Ascending aorta (tissue), 2 donors: ENCODE measurements at regions not wholly inside any gene's neighbourhood (a gene's known extent, or its start where the extent isn't known, plus 50 kb on each side); places are given as distances from the start of the nearest gene placed in this dataset.

ENCODE experiments used
- DNase-seq, 2 donors: peaks; one replicate each; pipeline ENCODE4 v3.0.0-alpha.2; 2019; ENCODE audit warnings: low spot score in 2 of 2
- H3K27ac ChIP-seq, 2 donors: fragments of 200-600 bp; sonication (generic); one replicate each; pipeline ENCODE4 v1.5.1; 2016 to 2017; ENCODE audit warnings: mild to moderate bottlenecking in 1 of 2
- H3K27me3 ChIP-seq: fragments of 200-600 bp; sonication (generic); one replicate; pipeline ENCODE4 v1.5.1; 2017
- H3K36me3 ChIP-seq, 2 donors: fragments of 200-600 bp; sonication (generic); one replicate each; pipeline ENCODE4 v1.5.1; 2016
- H3K4me1 ChIP-seq, 2 donors: fragments of 200-600 bp; sonication (generic); one replicate each; pipeline ENCODE4 v1.5.1; 2016 to 2017; ENCODE audit warnings: mild to moderate bottlenecking in 1 of 2
- H3K4me3 ChIP-seq, 2 donors: fragments of 200-600 bp; sonication (generic); one replicate each; pipeline ENCODE4 v1.5.1; 2016 to 2017; ENCODE audit warnings: mild to moderate bottlenecking in 1 of 2
- H3K9me3 ChIP-seq, 2 donors: fragments of 200-600 bp; sonication (generic); one replicate each; pipeline ENCODE4 v1.5.1; 2016
- CTCF ChIP-seq, 3 experiments: fragments of 200-600 bp in 2 of 3; fragments of 450-650 bp in 1 of 3; sonication (generic) in 2 of 3; IDR thresholded peaks; one replicate each; pipeline ENCODE4 v1.5.1; 2016 to 2019; ENCODE audit warnings: antibody characterized with exemption in 3 of 3, mild to moderate bottlenecking in 1 of 3, moderate library complexity in 1 of 3
- intact Hi-C: fragments of 100-400 bp; cut with DNase I; formaldehyde crosslinking; loops from one replicate; pipeline ENCODE4 v1.15.1; 2023

GRCh38 chr14:76677534-76678145 lies 83.6 kb upstream of the VASH1 start:
- H3K36me3 ChIP-seq = no peaks in the 10 kb centered on the region
- no peak for DNase-seq
- intact Hi-C loops = no loop called here
- no peaks in the 10 kb centered on the region for H3K27me3 ChIP-seq
- no peaks in the 10 kb centered on the region for H3K4me1 ChIP-seq
- H3K4me3 ChIP-seq = no peak overlapping the region
- no peak overlapping the region for H3K27ac ChIP-seq
- peaks cover 4 to 18% of the 10 kb centered on the region in 2 donors for H3K9me3 ChIP-seq
- no peak for TF ChIP-seq CTCF (IDR thresholded peaks at IDR 0.05)

- H3K9me3 ChIP-seq = peaks cover 11 to 24% of the 10 kb centered on the region in 2 donors
- no peak overlapping the region for H3K27ac ChIP-seq
- no peaks in the 10 kb centered on the region for H3K27me3 ChIP-seq
- H3K4me1 ChIP-seq = no peaks in the 10 kb centered on the region
- intact Hi-C loops = no loop called here
- no peak for DNase-seq
- no peaks in the 10 kb centered on the region for H3K36me3 ChIP-seq
- H3K4me3 ChIP-seq = no peak overlapping the region
- TF ChIP-seq CTCF (IDR thresholded peaks at IDR 0.05) = no peak
These were observed 82.9 kb upstream of the VASH1 start for GRCh38 chr14:76678244-76678800.

GRCh38 chr14:76682367-76682766 lies 78.9 kb upstream of the VASH1 start:
- DNase-seq = no peak
- Histone ChIP-seq H3K36me3 (no peaks in the 10 kb centered on the region), H3K4me1 (no peaks in the 10 kb centered on the region), H3K4me3 (no peak overlapping the region), H3K27me3 (no peaks in the 10 kb centered on the region), H3K27ac (no peak overlapping the region), H3K9me3 (peaks cover 11 to 26% of the 10 kb centered on the region in 2 donors)
- intact Hi-C loops = no loop called here
- no peak for TF ChIP-seq CTCF (IDR thresholded peaks at IDR 0.05)

- H3K36me3 ChIP-seq = no peaks in the 10 kb centered on the region
- no peak overlapping the region for H3K4me3 ChIP-seq
- H3K27ac ChIP-seq = no peak overlapping the region
- H3K4me1 ChIP-seq = no peaks in the 10 kb centered on the region
- no peak for DNase-seq
- peaks cover 22 to 30% of the 10 kb centered on the region in 2 donors for H3K9me3 ChIP-seq
- intact Hi-C loops = no loop called here
- no peak for TF ChIP-seq CTCF (IDR thresholded peaks at IDR 0.05)
- no peaks in the 10 kb centered on the region for H3K27me3 ChIP-seq
These were observed 74.6 kb upstream of the VASH1 start for GRCh38 chr14:76686646-76687045.

- no peaks in the 10 kb centered on the region for H3K4me1 ChIP-seq
- intact Hi-C loops = no loop called here
- no peak overlapping the region for H3K27ac ChIP-seq
- DNase-seq = no peak
- H3K36me3 ChIP-seq = no peaks in the 10 kb centered on the region
- no peak overlapping the region for H3K4me3 ChIP-seq
- H3K9me3 ChIP-seq = peaks cover 16 to 18% of the 10 kb centered on the region in 2 donors
- no peak for TF ChIP-seq CTCF (IDR thresholded peaks at IDR 0.05)
- H3K27me3 ChIP-seq = no peaks in the 10 kb centered on the region
These were observed 73.5 kb upstream of the VASH1 start for GRCh38 chr14:76687611-76688382.
